ENCODE measurements at regions not wholly inside any gene's neighbourhood (a gene's known extent, or its start where the extent isn't known, plus 50 kb on each side); places are given as distances from the start of the nearest gene placed in this dataset.

GRCh38 chr2:228901531-228901930 is 369.6 kb downstream of the PID1 start:
- TF ChIP-seq ARNTL (CRISPR knock-in tag; IDR thresholded peaks at IDR 0.05; ENCODE audit: borderline replicate concordance, low read depth) (no peak), CSDC2 (CRISPR knock-in tag; IDR thresholded peaks at IDR 0.05) (no peak)

All from SK-N-SH treated with all-trans-retinoic acid at 6 μM for 48 hours (cell line).